GM12801 (cell line): ENCODE measurements at regions not wholly inside any gene's neighbourhood (a gene's known extent, or its start where the extent isn't known, plus 50 kb on each side); places are given as distances from the start of the nearest gene placed in this dataset.

Source experiments
- CTCF ChIP-seq: IDR thresholded peaks from one replicate; pipeline ENCODE4 v1.5.1; 2011; ENCODE audit warnings: control low read depth; ENCODE audit not compliant: insufficient read length; ENCODE audit errors: extremely low read depth

DNA sequence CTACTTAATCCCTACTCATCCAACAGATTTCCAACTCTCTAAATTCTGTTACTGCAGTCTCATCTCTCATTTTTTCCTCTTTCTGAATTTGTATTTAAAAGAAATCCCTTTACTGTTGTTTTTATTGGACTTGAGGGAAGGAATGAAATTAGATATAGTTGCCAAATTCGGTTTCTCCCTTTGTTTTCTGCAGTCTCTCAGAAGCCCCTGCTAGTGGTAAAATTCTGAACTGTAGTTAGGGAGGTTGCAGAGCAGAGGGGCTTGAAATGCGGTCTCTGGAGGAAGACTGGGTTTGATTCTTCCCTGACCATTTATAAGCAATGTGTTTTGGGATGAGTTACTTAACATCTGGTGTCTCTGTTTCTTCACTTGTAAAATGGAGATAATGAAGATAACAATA is 106.3 kb upstream of the TBX18 start:
- TF ChIP-seq CTCF = no peak

GRCh38 chr6:84868149-84868548 is 103.8 kb upstream of the TBX18 start:
- no peak for TF ChIP-seq CTCF

DNA sequence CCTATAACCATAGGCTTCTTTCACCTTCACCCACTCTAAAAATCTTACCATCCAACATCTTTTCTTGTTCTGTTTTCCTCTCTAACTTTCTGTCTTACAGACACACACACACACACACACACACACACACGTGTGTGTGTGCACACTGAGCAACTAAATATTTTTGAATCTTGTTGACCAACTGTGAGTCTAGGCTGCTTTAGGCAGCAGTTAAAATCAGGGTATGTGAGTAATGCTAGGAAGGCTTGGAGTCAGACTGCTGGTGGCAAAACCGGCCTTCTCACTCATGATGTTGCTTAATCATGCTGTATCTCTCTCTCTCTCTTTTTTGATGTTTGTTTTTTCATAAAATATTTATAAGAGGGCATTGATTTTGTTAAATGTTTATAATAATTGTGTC is 103.1 kb upstream of the TBX18 start:
- no peak for TF ChIP-seq CTCF

DNA sequence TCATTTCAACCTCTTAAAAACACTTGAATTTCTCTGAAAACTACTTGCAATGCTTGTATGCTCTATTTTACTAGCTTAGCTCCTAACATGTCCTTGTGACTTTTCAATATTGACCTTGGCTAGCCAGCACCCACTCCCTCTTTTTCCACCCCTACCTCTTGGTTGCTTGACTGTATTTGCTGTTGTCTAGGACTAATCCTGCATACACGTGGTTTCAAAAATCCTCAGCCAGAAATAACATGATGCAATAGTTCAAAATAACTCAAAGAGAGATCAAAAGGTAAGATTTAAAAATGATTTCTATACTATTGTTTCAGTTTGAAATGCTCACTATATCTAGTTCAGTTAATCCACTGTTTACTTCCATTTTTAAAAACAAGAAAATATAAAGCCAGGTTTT is 102.3 kb upstream of the TBX18 start:
- TF ChIP-seq CTCF = no peak

- TF ChIP-seq CTCF = no peak
These were observed 98.4 kb upstream of the TBX18 start for GRCh38 chr6:84862843-84863242.

DNA sequence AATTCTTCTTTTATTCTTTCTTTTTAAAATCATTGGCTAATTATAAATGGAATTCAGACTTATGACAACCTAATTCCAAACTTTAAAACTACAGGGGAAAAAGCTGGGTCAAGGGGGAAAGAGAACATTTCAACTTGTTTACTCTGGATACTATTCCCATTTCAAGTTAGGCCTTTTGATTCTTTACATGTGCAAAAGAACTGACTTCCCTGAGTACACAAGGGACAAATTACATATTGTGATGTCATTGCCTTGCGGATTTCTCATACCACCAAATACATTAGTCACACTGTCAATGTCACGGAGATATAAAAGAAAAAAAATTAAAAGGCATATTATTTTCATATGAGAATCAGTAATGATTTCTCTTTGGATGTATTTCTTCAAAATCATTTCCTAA is 96.5 kb upstream of the TBX18 start:
- TF ChIP-seq CTCF = no peak

DNA sequence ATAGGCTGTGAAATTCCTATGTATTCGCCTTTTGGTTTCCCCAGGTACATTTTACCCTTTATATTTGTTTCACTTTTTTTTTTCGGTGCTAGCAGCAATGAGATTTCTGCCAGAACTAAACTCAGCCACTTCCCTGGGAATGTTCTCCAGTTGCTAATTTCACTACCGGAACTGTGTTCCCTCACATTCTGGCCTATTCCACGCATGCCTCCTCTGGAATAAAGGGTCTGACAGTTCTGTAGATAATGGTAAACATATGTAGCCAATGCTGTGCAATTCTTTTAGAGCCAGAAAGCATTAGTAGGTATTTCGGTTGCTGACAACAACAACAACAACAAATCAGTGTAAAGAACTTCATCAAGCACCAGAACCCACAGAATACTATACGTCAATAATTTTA is 96.1 kb upstream of the TBX18 start:
- no peak for TF ChIP-seq CTCF
